ENCODE measurements at regions not wholly inside any gene's neighbourhood (a gene's known extent, or its start where the extent isn't known, plus 50 kb on each side); places are given as distances from the start of the nearest gene placed in this dataset.

GRCh38 chr9:80437091-80437640, 865.4 kb downstream of the TLE4 start:
- no peaks in the 10 kb centered on the region for H3K9me3 ChIP-seq
- H3K27ac ChIP-seq, result no peak overlapping the region
- intact Hi-C loops (cut with DNase I), result no loop called here
- TF ChIP-seq CTCF (IDR thresholded peaks at IDR 0.05), result no peak
- DNase-seq, result no peak
- no peak overlapping the region for H3K9ac ChIP-seq (ENCODE audit: low read depth in 2 of 2, low read length in 2 of 2)
- H3K36me3 ChIP-seq, result no peaks in the 10 kb centered on the region
- H3K4me3 ChIP-seq, result no peak overlapping the region
- H3K4me1 ChIP-seq, result no peaks in the 10 kb centered on the region
- no peaks in the 10 kb centered on the region for H3K27me3 ChIP-seq

DNA sequence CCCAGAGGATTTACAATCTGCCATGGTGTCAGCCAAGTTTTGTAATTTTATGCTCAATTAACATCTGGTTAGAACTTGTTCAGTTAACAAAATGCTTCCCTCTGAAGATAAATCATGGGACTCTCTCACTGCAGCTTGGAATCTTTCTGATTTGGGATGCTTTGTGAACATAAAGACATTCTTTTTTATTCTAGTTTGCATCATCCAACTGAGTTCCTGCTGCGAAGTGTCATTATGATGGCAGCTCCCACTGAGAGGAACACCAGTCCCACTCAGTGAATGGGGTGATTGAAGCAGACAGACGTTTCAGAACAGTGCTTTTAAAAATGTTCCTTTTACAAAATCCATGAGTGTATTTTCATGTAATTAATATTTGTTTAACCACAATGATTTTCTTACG, 863.8 kb downstream of the TLE4 start:
- Histone ChIP-seq H3K27me3 (no peaks in the 10 kb centered on the region), H3K4me1 (no peaks in the 10 kb centered on the region), H3K27ac (no peak overlapping the region), H3K9ac (ENCODE audit: low read depth in 2 of 2, low read length in 2 of 2) (no peak overlapping the region), H3K36me3 (no peaks in the 10 kb centered on the region), H3K9me3 (no peaks in the 10 kb centered on the region), H3K4me3 (no peak overlapping the region)
- TF ChIP-seq CTCF (IDR thresholded peaks at IDR 0.05), result no peak
- DNase-seq, result no peak
- intact Hi-C loops (cut with DNase I), result no loop called here

GRCh38 chr9:80426992-80427391, 855.2 kb downstream of the TLE4 start:
- Histone ChIP-seq H3K27ac (no peak overlapping the region), H3K4me1 (no peaks in the 10 kb centered on the region), H3K36me3 (no peaks in the 10 kb centered on the region), H3K9me3 (no peaks in the 10 kb centered on the region), H3K4me3 (no peak overlapping the region), H3K27me3 (no peaks in the 10 kb centered on the region), H3K9ac (ENCODE audit: low read depth in 2 of 2, low read length in 2 of 2) (no peak overlapping the region)
- intact Hi-C loops (cut with DNase I), result no loop called here
- no peak for DNase-seq
- TF ChIP-seq CTCF (IDR thresholded peaks at IDR 0.05), result no peak

GRCh38 chr9:80417211-80417773, 845.5 kb downstream of the TLE4 start:
- TF ChIP-seq CTCF (IDR thresholded peaks at IDR 0.05), result no peak
- Histone ChIP-seq H3K4me3 (no peak overlapping the region), H3K4me1 (no peaks in the 10 kb centered on the region), H3K36me3 (no peaks in the 10 kb centered on the region), H3K9ac (ENCODE audit: low read depth in 2 of 2, low read length in 2 of 2) (no peak overlapping the region), H3K27ac (no peak overlapping the region), H3K27me3 (no peaks in the 10 kb centered on the region), H3K9me3 (no peaks in the 10 kb centered on the region)
- intact Hi-C loops (cut with DNase I), result no loop called here
- DNase-seq, result no peak

DNA sequence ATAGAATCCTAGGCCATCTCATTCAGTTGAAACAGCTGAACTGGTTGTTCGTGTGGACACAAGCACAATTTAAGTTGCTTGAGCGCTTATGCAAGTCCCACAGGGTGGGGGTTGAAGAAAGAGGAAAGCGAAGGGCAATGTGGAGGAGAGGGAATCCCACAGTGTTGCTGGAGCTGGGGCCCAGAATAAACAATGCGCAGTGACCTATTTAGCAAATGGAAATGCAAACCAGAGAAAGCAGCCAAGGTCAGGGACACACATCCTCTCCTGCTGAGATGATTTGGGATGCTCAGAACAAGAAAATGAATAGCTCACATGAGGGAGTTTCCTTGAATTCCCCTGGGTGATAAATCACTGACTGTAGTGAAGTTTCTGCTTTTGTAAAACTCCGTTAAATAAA, 838.3 kb downstream of the TLE4 start:
- no peak for DNase-seq
- no peak overlapping the region for H3K27ac ChIP-seq
- H3K27me3 ChIP-seq, result no peaks in the 10 kb centered on the region
- H3K36me3 ChIP-seq, result no peaks in the 10 kb centered on the region
- H3K4me3 ChIP-seq, result no peak overlapping the region
- no peak for TF ChIP-seq CTCF (IDR thresholded peaks at IDR 0.05)
- intact Hi-C loops (cut with DNase I), result no loop called here
- H3K4me1 ChIP-seq, result no peaks in the 10 kb centered on the region
- H3K9ac ChIP-seq (ENCODE audit: low read depth in 2 of 2, low read length in 2 of 2), result no peak overlapping the region
- no peaks in the 10 kb centered on the region for H3K9me3 ChIP-seq
